BJ (cell line): ENCODE measurements at regions not wholly inside any gene's neighbourhood (a gene's known extent, or its start where the extent isn't known, plus 50 kb on each side); places are given as distances from the start of the nearest gene placed in this dataset.
"Not testable (repeated sequence)": the region's sequence is repeated elsewhere in the genome, so short reads cannot be mapped to it uniquely, and the experiment has no call there.

ENCODE experiments used
- CTCF ChIA-PET: fragments of 350-600 bp; formaldehyde crosslinking; extraction: SDS; loops from one replicate; lab custom pipeline; 2021; ENCODE audit warnings: antibody characterized with exemption, inconsistent platforms; lab: Yijun Ruan, JAX
- POLR2A ChIA-PET: fragments of 300-600 bp; sonication (Branson Sonifier 250); formaldehyde crosslinking; extraction: SDS; loops from one replicate; lab custom pipeline; 2021; ENCODE audit warnings: antibody characterized with exemption; lab: Charles Lee
- DNase-seq: peaks from one replicate; pipeline ENCODE4 v3.0.0-alpha.2; 2011; ENCODE audit warnings: low read depth
- H3K27me3 ChIP-seq: 2 replicates; pipeline ENCODE4 v1.6.0; 2011; ENCODE audit warnings: low read length; ENCODE audit not compliant: control insufficient read depth, insufficient read depth
- H3K36me3 ChIP-seq: 2 replicates; pipeline ENCODE4 v1.5.1; 2011; ENCODE audit warnings: low read length; ENCODE audit not compliant: control insufficient read depth, insufficient read depth
- H3K4me3 ChIP-seq: 2 replicates; pipeline ENCODE4 v1.5.1; 2011; ENCODE audit warnings: low read depth, mild to moderate bottlenecking, control low read depth, low read length
- TF ChIP-seq, protein P1 (sequence below): IDR thresholded peaks from 2 replicates; pipeline ENCODE4 v1.5.1; 2011; ENCODE audit warnings: low read depth, mild to moderate bottlenecking, control low read depth, inconsistent platforms, low read length, moderate library complexity; ENCODE audit not compliant: insufficient read depth

DNA sequence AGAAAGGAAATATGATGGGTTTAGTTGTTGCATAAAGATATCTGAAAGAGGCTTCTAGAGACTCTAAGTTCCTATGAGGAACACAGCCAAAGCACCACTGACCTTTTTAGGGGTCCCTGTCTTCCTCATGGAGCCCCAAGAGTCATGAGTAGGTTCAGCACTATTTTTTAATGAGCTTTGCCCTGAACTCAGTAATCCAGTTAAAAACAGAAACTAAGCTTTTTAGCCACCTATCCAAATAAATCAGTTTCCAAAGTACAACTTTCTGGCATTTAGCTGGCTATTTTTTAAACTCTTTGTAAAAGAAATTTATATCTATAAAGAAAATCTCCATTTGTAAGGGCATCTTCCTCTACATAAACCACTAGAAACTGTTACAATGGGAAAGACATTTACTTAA, 241.8 kb upstream of the UBASH3B start:
- ChIA-PET CTCF (interaction anchor here (0.8 to 1.8 kb wide), 2 partner anchors 12 to 42 kb away, joined by 4 to 5 read pairs; no protein-coding TSS in a partner anchor), POLR2A (no interaction called here)
- H3K27me3 ChIP-seq = peaks cover 4% of the 10 kb centered on the region
- no peaks in the 10 kb centered on the region for H3K36me3 ChIP-seq
- DNase-seq = no peak
- TF ChIP-seq, protein P1, sequence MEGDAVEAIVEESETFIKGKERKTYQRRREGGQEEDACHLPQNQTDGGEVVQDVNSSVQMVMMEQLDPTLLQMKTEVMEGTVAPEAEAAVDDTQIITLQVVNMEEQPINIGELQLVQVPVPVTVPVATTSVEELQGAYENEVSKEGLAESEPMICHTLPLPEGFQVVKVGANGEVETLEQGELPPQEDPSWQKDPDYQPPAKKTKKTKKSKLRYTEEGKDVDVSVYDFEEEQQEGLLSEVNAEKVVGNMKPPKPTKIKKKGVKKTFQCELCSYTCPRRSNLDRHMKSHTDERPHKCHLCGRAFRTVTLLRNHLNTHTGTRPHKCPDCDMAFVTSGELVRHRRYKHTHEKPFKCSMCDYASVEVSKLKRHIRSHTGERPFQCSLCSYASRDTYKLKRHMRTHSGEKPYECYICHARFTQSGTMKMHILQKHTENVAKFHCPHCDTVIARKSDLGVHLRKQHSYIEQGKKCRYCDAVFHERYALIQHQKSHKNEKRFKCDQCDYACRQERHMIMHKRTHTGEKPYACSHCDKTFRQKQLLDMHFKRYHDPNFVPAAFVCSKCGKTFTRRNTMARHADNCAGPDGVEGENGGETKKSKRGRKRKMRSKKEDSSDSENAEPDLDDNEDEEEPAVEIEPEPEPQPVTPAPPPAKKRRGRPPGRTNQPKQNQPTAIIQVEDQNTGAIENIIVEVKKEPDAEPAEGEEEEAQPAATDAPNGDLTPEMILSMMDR = no peak
- no peak overlapping the region for H3K4me3 ChIP-seq

DNA sequence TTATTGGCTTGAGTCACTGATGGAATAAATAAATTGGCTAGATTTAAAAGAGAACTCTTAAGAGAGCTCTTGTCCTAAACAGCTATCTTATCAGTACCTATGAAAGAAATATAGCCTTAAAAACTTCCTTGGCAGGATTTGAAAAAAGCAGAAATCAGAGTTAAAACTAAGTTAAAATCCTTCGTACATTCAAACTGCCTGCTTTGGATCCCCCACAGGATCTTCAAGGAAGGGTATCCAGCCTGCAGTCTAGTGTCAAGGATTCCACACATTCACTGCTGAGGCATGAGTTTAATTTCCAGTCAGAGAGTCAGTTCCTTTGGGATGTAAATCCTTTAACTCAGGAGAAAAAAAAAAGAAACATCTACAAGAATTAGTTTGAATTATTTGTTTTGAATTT, 242.9 kb upstream of the UBASH3B start:
- POLR2A ChIA-PET = no interaction called here
- Histone ChIP-seq H3K27me3 (peaks cover 4% of the 10 kb centered on the region), H3K4me3 (no peak overlapping the region), H3K36me3 (no peaks in the 10 kb centered on the region)
- TF ChIP-seq, protein P1 = no peak
- CTCF ChIA-PET = interaction anchor here (0.6 kb wide), 1 partner anchor 38 kb away, joined by 6 read pairs; no protein-coding TSS in a partner anchor
- no peak for DNase-seq

DNA sequence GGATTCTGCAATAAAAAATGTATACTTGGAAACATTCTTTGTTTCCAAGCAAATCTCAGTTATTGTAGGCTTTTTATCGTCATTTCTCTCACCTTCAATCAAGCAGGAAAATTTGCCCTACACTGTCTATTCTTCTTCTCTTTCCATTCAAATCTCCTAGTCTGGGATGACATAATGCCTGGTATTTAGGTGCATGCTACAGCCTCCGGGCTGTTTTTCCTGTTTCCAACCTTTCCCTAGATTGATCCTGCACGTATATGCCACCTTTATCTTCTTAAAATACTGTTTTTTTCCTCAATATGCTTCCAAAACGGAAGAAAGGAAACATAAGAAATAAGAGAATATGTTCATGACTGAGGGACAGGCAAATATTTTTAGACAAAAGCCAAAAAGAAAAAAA, 249.1 kb upstream of the UBASH3B start:
- H3K36me3 ChIP-seq = no peaks in the 10 kb centered on the region
- CTCF ChIA-PET = no interaction called here
- no peak overlapping the region for H3K4me3 ChIP-seq
- POLR2A ChIA-PET = no interaction called here
- TF ChIP-seq, protein P1 = no peak
- no peak for DNase-seq
- H3K27me3 ChIP-seq = peaks cover 2% of the 10 kb centered on the region

- Histone ChIP-seq H3K4me3 (no peak overlapping the region), H3K27me3 (no peaks in the 10 kb centered on the region; the same call in none of the 2 replicates), H3K36me3 (no peaks in the 10 kb centered on the region)
- CTCF ChIA-PET = no interaction called here
- POLR2A ChIA-PET = no interaction called here
- DNase-seq = no peak
- TF ChIP-seq, protein P1 = no peak
Measured at GRCh38 chr11:122405547-122406341, 249.8 kb upstream of the UBASH3B start.

GRCh38 chr11:122404571-122404970, 251.0 kb upstream of the UBASH3B start:
- TF ChIP-seq, protein P1 = no peak
- POLR2A ChIA-PET = no interaction called here
- no peak for DNase-seq
- H3K36me3 ChIP-seq = no peaks in the 10 kb centered on the region
- no peak overlapping the region for H3K4me3 ChIP-seq
- no peaks in the 10 kb centered on the region; the same call in none of the 2 replicates for H3K27me3 ChIP-seq
- CTCF ChIA-PET = interaction anchor here (1.0 kb wide), 1 partner anchor 26 kb away, joined by 4 read pairs; no protein-coding TSS in a partner anchor

DNA sequence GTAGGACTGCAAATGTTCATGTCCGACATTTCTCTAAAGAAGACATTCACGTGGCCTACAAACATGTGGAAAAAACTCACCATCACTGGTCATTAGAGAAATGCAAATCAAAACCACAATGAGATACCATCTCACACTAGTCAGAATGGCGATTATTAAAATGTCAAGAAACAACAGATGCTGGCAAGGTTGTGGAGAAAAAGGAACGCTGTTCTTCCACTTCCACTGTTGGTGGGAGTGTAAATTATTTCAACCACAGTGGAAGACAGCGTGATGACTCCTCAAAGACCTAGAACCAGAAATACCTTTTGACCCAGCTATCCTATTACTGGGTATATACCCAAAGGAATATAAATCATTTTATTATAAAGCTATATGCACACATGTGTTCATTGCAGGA, 253.9 kb upstream of the UBASH3B start:
- CTCF ChIA-PET = interaction anchor here (1.4 kb wide), 2 partner anchors 13 to 31 kb away, joined by 3 read pairs; no protein-coding TSS in a partner anchor
- POLR2A ChIA-PET, DNase-seq: not testable (repeated sequence)

More for the DNA sequence above, 253.9 kb upstream of the UBASH3B start:
- H3K4me3 ChIP-seq, H3K36me3 ChIP-seq, H3K27me3 ChIP-seq: not testable (repeated sequence)
